Breast epithelium (tissue), 3 donors: ENCODE measurements at regions not wholly inside any gene's neighbourhood (a gene's known extent, or its start where the extent isn't known, plus 50 kb on each side); places are given as distances from the start of the nearest gene placed in this dataset.

Experiments
- CTCF ChIP-seq, 3 donors: fragments of 450-650 bp; IDR thresholded peaks; one replicate each; pipeline ENCODE4 v1.5.1; 2016 to 2017; ENCODE audit warnings: antibody characterized with exemption in 3 of 3, mild to moderate bottlenecking in 3 of 3, moderate library complexity in 3 of 3
- POLR2A ChIP-seq: fragments of 450-650 bp; IDR thresholded peaks from one replicate; pipeline ENCODE4 v1.6.1; 2016; ENCODE audit warnings: antibody characterized with exemption, mild to moderate bottlenecking, moderate library complexity
- POLR2AphosphoS5 ChIP-seq, 3 donors: sonication (generic); formaldehyde crosslinking; IDR thresholded peaks; one replicate each; pipeline ENCODE4 v1.6.1; 2017; ENCODE audit warnings: antibody characterized with exemption in 3 of 3

GRCh38 chr9:31554941-31555340 lies 829.5 kb upstream of the ACO1 start:
- TF ChIP-seq CTCF (IDR thresholded peaks at IDR 0.05) (no peak), POLR2AphosphoS5 (IDR thresholded peaks at IDR 0.05) (no peak), POLR2A (no peak)
